ENCODE measurements at regions not wholly inside any gene's neighbourhood (a gene's known extent, or its start where the extent isn't known, plus 50 kb on each side); places are given as distances from the start of the nearest gene placed in this dataset.

DNA sequence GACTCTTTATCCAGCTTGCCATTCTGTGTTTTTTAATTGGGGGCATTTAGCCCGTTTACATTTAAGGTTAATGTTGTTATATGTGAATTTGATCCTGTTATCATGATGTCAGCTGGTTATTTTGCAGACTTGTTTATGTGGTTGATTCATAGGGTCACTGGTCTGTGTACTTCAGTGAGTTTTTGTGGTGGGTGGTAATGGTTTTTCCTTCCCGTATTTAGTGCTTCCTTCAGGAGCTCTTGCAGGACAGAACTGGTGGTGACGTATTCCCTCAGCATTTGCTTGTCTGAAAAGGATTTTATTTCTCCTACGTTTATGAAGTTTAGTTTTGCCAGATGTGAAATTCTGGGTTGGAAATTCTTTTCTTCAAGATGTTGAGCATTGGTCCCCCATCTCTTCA is 381.1 kb downstream of the MAN2A1 start:
- H3K4me3 Mint-ChIP-seq = no peak overlapping the region
- peaks cover 3% of the 10 kb centered on the region for H3K27me3 Mint-ChIP-seq
- no peaks in the 10 kb centered on the region for H3K36me3 Mint-ChIP-seq
- peaks cover 28% of the 10 kb centered on the region for H3K9me3 Mint-ChIP-seq
- H3K4me1 Mint-ChIP-seq = no peaks in the 10 kb centered on the region
- no peak overlapping the region for H3K27ac Mint-ChIP-seq
- ATAC-seq (ENCODE audit: low read depth) (no peak), DNase-seq (ENCODE audit: low spot score in 2 of 2) (no peak)

DNA sequence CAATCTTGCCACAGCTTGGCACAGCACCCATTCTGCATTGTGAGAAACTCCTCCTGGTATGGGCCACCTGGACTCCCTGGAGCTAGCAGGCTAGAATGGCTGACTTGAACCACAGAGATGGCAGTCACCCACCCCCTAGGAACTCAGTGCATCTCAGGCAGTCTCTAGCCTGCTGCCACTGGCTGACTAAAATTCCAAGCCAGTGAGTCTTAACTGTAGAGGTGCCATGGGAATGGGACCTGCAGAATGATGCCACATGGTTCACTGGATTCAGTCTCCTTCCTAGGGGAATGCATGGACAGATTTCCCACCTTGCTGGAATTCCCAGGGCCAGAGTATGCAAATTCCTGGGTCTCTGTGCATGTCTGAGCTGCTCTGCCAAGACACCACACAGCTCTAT is 382.9 kb downstream of the MAN2A1 start:
- DNase-seq (ENCODE audit: low spot score in 2 of 2) = no peak
- no peaks in the 10 kb centered on the region for H3K36me3 Mint-ChIP-seq
- no peak for ATAC-seq (ENCODE audit: low read depth)
- H3K4me1 Mint-ChIP-seq = no peaks in the 10 kb centered on the region
- no peak overlapping the region for H3K4me3 Mint-ChIP-seq
- no peak overlapping the region for H3K27ac Mint-ChIP-seq
- H3K27me3 Mint-ChIP-seq = peaks cover 6% of the 10 kb centered on the region
- H3K9me3 Mint-ChIP-seq = peaks cover 28% of the 10 kb centered on the region

DNA sequence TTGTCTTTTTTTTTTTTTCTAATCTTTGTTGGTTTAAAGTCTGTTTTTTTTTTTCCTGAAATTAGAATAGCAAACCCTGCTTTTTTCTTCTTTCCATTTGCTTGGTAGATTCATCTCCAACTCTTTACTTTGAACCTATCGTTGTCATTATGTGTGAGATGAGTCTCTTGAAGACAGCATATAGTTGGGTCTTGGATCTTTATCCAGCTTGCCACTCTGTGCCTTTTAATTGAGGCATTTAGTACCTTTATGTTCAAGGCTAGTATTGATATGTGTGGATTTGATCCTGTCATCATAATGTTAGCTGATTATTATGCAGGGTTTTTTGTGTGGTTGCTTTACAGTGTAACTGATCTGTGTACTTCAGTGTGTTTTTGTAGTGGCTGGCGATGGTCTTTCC is 383.8 kb downstream of the MAN2A1 start:
- Mint-ChIP-seq H3K9me3 (peaks cover 23% of the 10 kb centered on the region), H3K4me1 (no peaks in the 10 kb centered on the region), H3K4me3 (no peak overlapping the region), H3K27ac (no peak overlapping the region), H3K27me3 (peaks cover 6% of the 10 kb centered on the region), H3K36me3 (no peaks in the 10 kb centered on the region)
- DNase-seq (ENCODE audit: low spot score in 2 of 2) (no peak), ATAC-seq (ENCODE audit: low read depth) (no peak)

- Mint-ChIP-seq H3K9me3 (peaks cover 13% of the 10 kb centered on the region), H3K4me1 (no peaks in the 10 kb centered on the region), H3K27ac (no peak overlapping the region), H3K27me3 (peaks cover 6% of the 10 kb centered on the region), H3K36me3 (no peaks in the 10 kb centered on the region), H3K4me3 (no peak overlapping the region)
- DNase-seq (ENCODE audit: low spot score in 2 of 2) = no peak
- ATAC-seq (ENCODE audit: low read depth) = no peak
Measured at GRCh38 chr5:110075656-110076055, 385.9 kb downstream of the MAN2A1 start.

GRCh38 chr5:110077147-110077546 is 387.4 kb downstream of the MAN2A1 start:
- Mint-ChIP-seq H3K27ac (no peak overlapping the region), H3K4me1 (no peaks in the 10 kb centered on the region), H3K9me3 (peaks cover 12% of the 10 kb centered on the region), H3K36me3 (no peaks in the 10 kb centered on the region), H3K27me3 (peaks cover 6% of the 10 kb centered on the region), H3K4me3 (no peak overlapping the region)
- ATAC-seq (ENCODE audit: low read depth) (no peak), DNase-seq (ENCODE audit: low spot score in 2 of 2) (no peak)

DNA sequence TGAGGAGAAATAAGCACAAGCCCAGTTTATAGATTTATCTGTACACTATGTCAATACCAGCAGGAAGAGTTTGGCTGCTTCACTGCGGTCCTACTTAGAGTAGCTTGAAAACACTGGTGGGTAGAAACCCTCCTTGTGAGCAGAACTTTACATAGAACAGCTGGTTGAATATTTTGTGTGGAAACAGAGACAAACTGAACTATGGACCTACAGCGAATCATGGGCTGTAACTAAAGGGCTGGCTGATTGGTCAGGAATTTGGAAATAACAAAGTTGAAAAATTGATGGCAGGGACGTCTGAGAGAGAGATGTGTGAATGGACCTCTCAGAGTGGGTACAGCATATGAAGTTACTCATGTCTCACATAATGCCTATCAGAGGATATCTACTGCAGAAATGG is 392.5 kb downstream of the MAN2A1 start:
- H3K27ac Mint-ChIP-seq = no peak overlapping the region
- H3K4me1 Mint-ChIP-seq = no peaks in the 10 kb centered on the region
- H3K9me3 Mint-ChIP-seq = no peaks in the 10 kb centered on the region
- no peak for DNase-seq (ENCODE audit: low spot score in 2 of 2)
- peaks cover 3% of the 10 kb centered on the region for H3K27me3 Mint-ChIP-seq
- H3K4me3 Mint-ChIP-seq = no peak overlapping the region
- H3K36me3 Mint-ChIP-seq = no peaks in the 10 kb centered on the region
- no peak for ATAC-seq (ENCODE audit: low read depth)

DNA sequence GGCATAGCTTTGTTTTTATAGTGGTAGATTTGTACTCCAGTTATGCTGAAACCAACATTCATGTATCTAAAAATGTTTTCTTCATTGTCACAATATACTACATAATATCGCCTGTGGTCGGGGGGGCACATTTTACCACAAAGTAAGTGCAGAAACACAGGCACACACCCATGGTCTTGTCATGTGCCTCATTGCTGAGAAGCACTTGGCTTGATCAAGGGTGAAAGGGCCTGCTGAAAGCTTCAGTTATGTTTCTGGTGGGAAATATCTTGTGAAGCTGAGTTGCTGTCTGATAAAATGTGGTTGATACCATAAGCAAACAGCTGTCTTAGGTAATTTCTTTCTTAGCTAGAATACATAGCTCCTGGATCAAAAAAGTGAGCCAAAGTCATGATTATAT is 393.1 kb downstream of the MAN2A1 start:
- Mint-ChIP-seq H3K36me3 (no peaks in the 10 kb centered on the region), H3K4me1 (no peaks in the 10 kb centered on the region)
- no peak for DNase-seq (ENCODE audit: low spot score in 2 of 2)

DNA sequence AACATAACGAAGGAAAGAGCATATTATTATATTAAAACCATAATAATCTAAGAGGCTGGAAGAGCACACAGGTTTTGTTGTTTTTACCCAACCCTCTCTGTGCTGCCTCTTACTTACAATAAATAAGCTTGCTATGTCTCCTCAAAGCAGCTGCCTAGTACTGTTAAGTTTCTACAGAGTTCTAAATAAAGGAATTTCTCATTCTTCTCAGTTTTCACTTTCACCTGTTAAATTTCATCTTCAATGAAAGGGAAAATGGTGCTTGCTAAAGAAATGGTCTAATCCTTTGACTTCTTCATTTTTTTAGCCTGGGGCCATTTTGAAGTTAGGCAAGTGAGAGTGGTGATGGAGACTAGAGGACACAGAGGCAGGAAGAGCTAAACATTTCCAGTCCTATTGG is 396.1 kb downstream of the MAN2A1 start:
- H3K27ac Mint-ChIP-seq = no peak overlapping the region
- ATAC-seq (ENCODE audit: low read depth) (no peak), DNase-seq (ENCODE audit: low spot score in 2 of 2) (no peak)
- no peaks in the 10 kb centered on the region for H3K9me3 Mint-ChIP-seq
- H3K4me3 Mint-ChIP-seq = no peak overlapping the region
- H3K4me1 Mint-ChIP-seq = no peaks in the 10 kb centered on the region
- peaks cover 1% of the 10 kb centered on the region for H3K27me3 Mint-ChIP-seq
- H3K36me3 Mint-ChIP-seq = no peaks in the 10 kb centered on the region

More for the DNA sequence above, 393.1 kb downstream of the MAN2A1 start:
- no peaks in the 10 kb centered on the region for H3K9me3 Mint-ChIP-seq
- H3K27me3 Mint-ChIP-seq = peaks cover 1% of the 10 kb centered on the region
- no peak overlapping the region for H3K4me3 Mint-ChIP-seq
- H3K27ac Mint-ChIP-seq = no peak overlapping the region
- ATAC-seq (ENCODE audit: low read depth) = no peak

GRCh38 chr5:110086658-110087388 is 397.1 kb downstream of the MAN2A1 start:
- Mint-ChIP-seq H3K9me3 (no peaks in the 10 kb centered on the region), H3K27ac (no peak overlapping the region), H3K4me1 (no peaks in the 10 kb centered on the region), H3K27me3 (peaks cover 1% of the 10 kb centered on the region), H3K4me3 (no peak overlapping the region), H3K36me3 (no peaks in the 10 kb centered on the region)
- ATAC-seq (ENCODE audit: low read depth) (no peak), DNase-seq (ENCODE audit: low spot score in 2 of 2) (no peak)

- no peak overlapping the region for H3K27ac Mint-ChIP-seq
- H3K27me3 Mint-ChIP-seq = no peaks in the 10 kb centered on the region
- H3K4me3 Mint-ChIP-seq = no peak overlapping the region
- no peak for DNase-seq (ENCODE audit: low spot score in 2 of 2)
- H3K9me3 Mint-ChIP-seq = no peaks in the 10 kb centered on the region
- no peaks in the 10 kb centered on the region for H3K36me3 Mint-ChIP-seq
- no peaks in the 10 kb centered on the region for H3K4me1 Mint-ChIP-seq
- ATAC-seq (ENCODE audit: low read depth) = no peak
Measured at GRCh38 chr5:110087829-110088228, 398.1 kb downstream of the MAN2A1 start.

DNA sequence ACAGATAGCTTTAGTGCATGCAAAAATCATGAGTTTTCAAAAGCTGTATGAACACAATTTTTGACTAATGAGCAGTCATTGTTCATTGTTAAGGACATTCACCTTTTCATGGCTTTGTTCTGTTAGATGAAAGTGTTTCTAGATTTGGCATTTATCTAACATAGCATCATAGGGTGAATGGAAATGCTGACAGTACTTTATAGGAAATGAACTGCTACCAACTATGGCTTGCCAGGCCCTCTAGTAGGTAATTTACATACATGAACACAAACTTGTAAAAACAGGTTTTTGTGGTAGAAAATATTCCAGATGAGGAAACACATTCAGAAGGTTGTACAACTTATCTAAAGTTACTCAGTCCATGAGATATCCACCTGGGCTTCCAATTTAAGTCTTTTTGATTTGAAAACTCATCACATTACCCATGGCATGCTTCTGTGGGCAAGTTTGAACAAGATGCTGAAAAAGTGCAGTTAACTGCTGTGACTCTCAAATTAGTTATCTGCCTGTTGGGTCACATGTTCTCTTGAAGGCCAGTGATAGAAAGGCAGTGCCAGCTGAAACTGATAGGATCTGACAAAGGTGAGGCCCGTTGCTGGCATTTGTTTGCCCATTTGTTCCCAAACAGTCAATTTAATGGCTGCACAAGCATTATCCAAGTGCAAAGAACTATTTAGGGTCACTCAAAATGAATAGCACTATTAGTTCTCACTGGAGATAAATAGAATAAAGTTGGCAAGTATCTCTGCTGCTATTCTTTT is 399.1 kb downstream of the MAN2A1 start:
- Mint-ChIP-seq H3K4me3 (no peak overlapping the region), H3K9me3 (no peaks in the 10 kb centered on the region), H3K27me3 (no peaks in the 10 kb centered on the region), H3K36me3 (no peaks in the 10 kb centered on the region), H3K27ac (no peak overlapping the region), H3K4me1 (no peaks in the 10 kb centered on the region)
- DNase-seq (ENCODE audit: low spot score in 2 of 2) = no peak
- ATAC-seq (ENCODE audit: low read depth) = no peak

DNA sequence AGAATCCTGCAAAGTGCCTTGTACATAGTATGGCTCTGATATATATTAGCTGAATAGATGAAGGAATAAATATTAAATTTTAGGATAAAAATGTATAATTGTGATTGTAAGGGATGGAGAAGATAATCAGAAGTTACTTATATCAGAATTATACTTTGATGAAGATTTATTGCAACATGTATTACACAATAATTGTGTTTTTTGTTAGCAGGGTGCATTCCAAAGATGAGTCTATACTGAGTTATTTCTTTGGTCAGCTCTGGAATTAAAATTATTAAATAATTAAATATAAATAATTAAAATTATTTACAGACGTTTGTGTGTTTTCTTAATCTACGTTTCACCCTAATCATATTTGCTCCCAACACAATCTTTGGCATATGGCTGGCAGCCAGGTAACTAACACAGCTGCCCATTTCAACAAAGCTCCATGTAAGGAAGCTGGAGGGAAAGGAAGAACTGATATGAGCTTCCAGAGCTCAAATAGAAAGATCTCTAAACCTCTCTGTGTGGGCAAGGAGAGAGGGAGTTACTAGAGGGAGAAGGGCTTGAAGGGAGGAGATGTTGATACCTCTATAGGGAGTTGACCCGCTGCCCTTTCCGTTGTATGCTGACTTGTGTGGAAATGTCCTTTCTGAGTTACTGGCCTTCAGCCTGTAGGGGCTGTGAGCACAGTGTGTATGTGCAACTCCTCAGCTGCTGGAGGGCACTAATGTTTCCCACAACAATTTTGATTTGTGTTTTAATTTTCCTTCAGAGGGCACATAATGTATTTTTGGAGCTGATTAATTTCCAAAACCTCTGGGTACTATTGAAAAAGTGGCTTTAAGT is 403.4 kb downstream of the MAN2A1 start:
- H3K27ac Mint-ChIP-seq = no peak overlapping the region
- ATAC-seq (ENCODE audit: low read depth) (no peak), DNase-seq (ENCODE audit: low spot score in 2 of 2) (no peak)
- no peak overlapping the region for H3K4me3 Mint-ChIP-seq
- no peaks in the 10 kb centered on the region for H3K9me3 Mint-ChIP-seq
- no peaks in the 10 kb centered on the region for H3K27me3 Mint-ChIP-seq
- no peaks in the 10 kb centered on the region for H3K36me3 Mint-ChIP-seq
- no peaks in the 10 kb centered on the region for H3K4me1 Mint-ChIP-seq

- ATAC-seq (ENCODE audit: low read depth) = no peak
Measured at GRCh38 chr5:110094109-110094508, 404.4 kb downstream of the MAN2A1 start.

GRCh38 chr5:110094548-110094947 is 404.8 kb downstream of the MAN2A1 start:
- H3K27ac Mint-ChIP-seq = no peak overlapping the region
- no peak for DNase-seq (ENCODE audit: low spot score in 2 of 2)
- H3K4me3 Mint-ChIP-seq = no peak overlapping the region
- H3K4me1 Mint-ChIP-seq = no peaks in the 10 kb centered on the region
- H3K9me3 Mint-ChIP-seq = no peaks in the 10 kb centered on the region
- H3K36me3 Mint-ChIP-seq = no peaks in the 10 kb centered on the region
- H3K27me3 Mint-ChIP-seq = peaks cover 2% of the 10 kb centered on the region
- no peak for ATAC-seq (ENCODE audit: low read depth)

More at GRCh38 chr5:110094109-110094508, 404.4 kb downstream of the MAN2A1 start:
- Mint-ChIP-seq H3K4me1 (no peaks in the 10 kb centered on the region), H3K27ac (no peak overlapping the region), H3K4me3 (no peak overlapping the region), H3K9me3 (no peaks in the 10 kb centered on the region), H3K36me3 (no peaks in the 10 kb centered on the region), H3K27me3 (peaks cover 2% of the 10 kb centered on the region)
- DNase-seq (ENCODE audit: low spot score in 2 of 2) = no peak

Measured in memory B cell (primary cell).